Mesendoderm (in vitro differentiated cells): ENCODE measurements at regions not wholly inside any gene's neighbourhood (a gene's known extent, or its start where the extent isn't known, plus 50 kb on each side); places are given as distances from the start of the nearest gene placed in this dataset.
"Not testable (repeated sequence)": the region's sequence is repeated elsewhere in the genome, so short reads cannot be mapped to it uniquely, and the experiment has no call there.

Source experiments
- DNase-seq: peaks from one replicate; pipeline ENCODE4 v3.0.0; 2013
- H2AK5ac ChIP-seq: 2 replicates; pipeline ENCODE4 v1.6.1; 2013; ENCODE audit warnings: low read length, inconsistent platforms
- H2BK120ac ChIP-seq: 2 replicates; pipeline ENCODE4 v1.6.1; 2013; ENCODE audit warnings: low read depth, mild to moderate bottlenecking, low read length, moderate library complexity, mixed read lengths
- H2BK15ac ChIP-seq: replicated peaks from 2 replicates; pipeline ENCODE4 v1.6.1; 2013; ENCODE audit warnings: low read depth, mild to moderate bottlenecking, moderate library complexity
- H2BK5ac ChIP-seq: 2 replicates; pipeline ENCODE4 v1.6.1; 2013; ENCODE audit warnings: low read length, inconsistent platforms
- H3K18ac ChIP-seq: 2 replicates; pipeline ENCODE4 v1.6.1; 2013; ENCODE audit warnings: mild to moderate bottlenecking, low read length, mixed read lengths
- H3K23ac ChIP-seq: one replicate; pipeline ENCODE4 v1.6.1; 2013; ENCODE audit warnings: low read length
- H3K27ac ChIP-seq: 2 replicates; pipeline ENCODE4 v1.5.1; 2013; ENCODE audit warnings: low read depth, mild to moderate bottlenecking, inconsistent platforms, low read length, moderate library complexity
- H3K27me3 ChIP-seq: 2 replicates; pipeline ENCODE4 v1.6.1; 2013; ENCODE audit warnings: low read length, control low read depth, mild to moderate bottlenecking, inconsistent platforms; ENCODE audit not compliant: insufficient read depth, poor library complexity
- H3K36me3 ChIP-seq: 2 replicates; pipeline ENCODE4 v1.6.1; 2013; ENCODE audit warnings: low read length, inconsistent platforms; ENCODE audit not compliant: control insufficient read depth, insufficient read depth
- H3K4ac ChIP-seq: one replicate; pipeline ENCODE4 v1.6.1; 2013; ENCODE audit warnings: low read depth, mild to moderate bottlenecking, low read length, moderate library complexity
- H3K4me1 ChIP-seq: 2 replicates; pipeline ENCODE4 v1.6.1; 2013; ENCODE audit warnings: low read depth, low read length, inconsistent platforms; ENCODE audit not compliant: control insufficient read depth
- H3K4me2 ChIP-seq: 2 replicates; pipeline ENCODE4 v1.6.1; 2013; ENCODE audit warnings: low read length
- H3K4me3 ChIP-seq: 2 replicates; pipeline ENCODE4 v1.5.1; 2013; ENCODE audit warnings: mild to moderate bottlenecking, low read length
- H3K56ac ChIP-seq: one replicate; pipeline ENCODE4 v1.6.1; 2013; ENCODE audit warnings: low read length
- H3K79me1 ChIP-seq: 2 replicates; pipeline ENCODE4 v1.6.1; 2013; ENCODE audit warnings: low read length, inconsistent platforms
- H3K79me2 ChIP-seq: 2 replicates; pipeline ENCODE4 v1.6.1; 2013; ENCODE audit warnings: mild to moderate bottlenecking, low read length; ENCODE audit not compliant: control insufficient read depth, insufficient read depth
- H3K9ac ChIP-seq: 2 replicates; pipeline ENCODE4 v1.6.1; 2013; ENCODE audit warnings: low read length, inconsistent platforms
- H4K5ac ChIP-seq: one replicate; pipeline ENCODE4 v1.6.1; 2013; ENCODE audit warnings: low read length
- H4K8ac ChIP-seq: one replicate; pipeline ENCODE4 v1.6.1; 2013; ENCODE audit warnings: low read depth, mild to moderate bottlenecking, control low read depth, low read length, moderate library complexity
- WGBS: extraction: QIAGEN DNeasy Blood & Tissue Kit; methylation state at CpG from one replicate; pipeline ENCODE4 v1.1.7; 2013; ENCODE audit warnings: low lambda C conversion rate, missing lambda C conversion rate; ENCODE audit not compliant: insufficient coverage; ENCODE audit errors: extremely low coverage; 5-methylcytosine and 5-hydroxymethylcytosine counted together

DNA sequence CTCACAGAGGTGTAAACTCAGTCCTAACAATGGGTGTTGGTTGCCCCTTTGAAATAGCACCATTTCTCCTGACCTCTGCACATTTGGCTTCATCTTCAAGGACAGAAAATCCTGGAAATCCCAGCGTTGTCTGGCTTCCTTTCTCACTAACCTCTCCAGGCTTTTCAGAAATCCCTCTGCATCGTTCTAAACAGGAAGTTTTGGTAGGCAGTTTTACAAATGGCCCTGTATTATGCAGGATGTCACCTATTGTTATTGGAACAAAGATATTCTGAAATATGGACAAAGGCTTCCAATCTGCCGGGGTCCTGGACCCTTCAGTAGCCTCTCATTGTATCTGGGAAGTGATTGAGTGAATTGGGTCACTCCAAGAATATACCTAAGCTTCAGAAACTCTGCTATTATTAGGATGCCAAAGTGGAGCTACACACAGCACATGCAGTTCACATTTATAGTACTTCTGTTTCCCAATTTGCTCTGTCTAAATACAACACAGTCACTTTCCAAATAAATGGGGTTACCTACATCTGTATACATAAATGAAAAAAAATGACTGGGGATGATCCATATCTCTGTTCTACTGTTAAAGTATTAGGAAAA is 134.8 kb upstream of the KLF6 start:
- H2BK120ac ChIP-seq: no peak overlapping the region
- no peak overlapping the region for H2BK5ac ChIP-seq
- no peak overlapping the region for H3K27ac ChIP-seq
- H4K5ac ChIP-seq: no peak overlapping the region
- no peaks in the 10 kb centered on the region for H3K79me2 ChIP-seq
- DNase-seq: no peak
- H2AK5ac ChIP-seq: no peak overlapping the region
- H3K23ac ChIP-seq: no peak overlapping the region
- no peak overlapping the region for H3K56ac ChIP-seq
- no peaks in the 10 kb centered on the region for H3K36me3 ChIP-seq
- WGBS: no CpG with 5 or more reads among the region's 3 CpGs
- H3K4me3 ChIP-seq: no peak overlapping the region
- no peaks in the 10 kb centered on the region for H3K4me1 ChIP-seq
- H3K79me1 ChIP-seq: no peaks in the 10 kb centered on the region
- H3K27me3 ChIP-seq: no peaks in the 10 kb centered on the region
- no peak overlapping the region for H4K8ac ChIP-seq
- H3K18ac ChIP-seq: no peak overlapping the region
- no peak overlapping the region for H3K9ac ChIP-seq
- no peak overlapping the region for H3K4me2 ChIP-seq
- peak overlapping the region; percentile 36 for H3K4ac ChIP-seq
- H2BK15ac ChIP-seq: no peak overlapping the region

GRCh38 chr10:3917392-3917791 is 132.4 kb upstream of the KLF6 start:
- not testable (repeated sequence) for H2BK15ac ChIP-seq, H3K27ac ChIP-seq, H2BK5ac ChIP-seq, H3K79me2 ChIP-seq, H2AK5ac ChIP-seq, H3K79me1 ChIP-seq, H3K4me3 ChIP-seq, H3K18ac ChIP-seq, H3K56ac ChIP-seq, H3K36me3 ChIP-seq, H4K8ac ChIP-seq, DNase-seq, H3K4me2 ChIP-seq, H3K9ac ChIP-seq, H4K5ac ChIP-seq, H3K4me1 ChIP-seq, H3K27me3 ChIP-seq, H3K23ac ChIP-seq, H3K4ac ChIP-seq, H2BK120ac ChIP-seq
- WGBS: no CpG with 5 or more reads among the region's 6 CpGs

DNA sequence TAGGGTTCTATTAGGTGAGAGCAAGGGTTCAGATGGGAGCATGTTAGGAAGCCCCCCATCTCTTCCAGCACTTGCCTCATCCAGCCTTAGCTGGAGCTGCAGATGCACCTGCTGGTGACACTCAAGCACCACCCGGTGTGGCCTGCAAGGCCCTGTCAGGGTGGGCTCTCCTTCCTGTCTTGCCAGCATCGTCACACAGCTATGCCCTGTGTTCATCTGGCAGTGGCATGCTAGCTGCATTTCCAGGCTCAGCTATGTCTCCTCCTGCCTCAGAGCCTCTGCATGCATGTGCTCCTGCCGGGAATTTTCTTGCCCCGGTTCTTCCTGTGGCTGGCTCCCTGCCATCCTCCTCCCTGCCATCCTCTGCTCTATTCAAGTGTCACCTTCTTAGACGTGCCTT is 129.7 kb upstream of the KLF6 start:
- no peak overlapping the region for H3K4ac ChIP-seq
- H3K18ac ChIP-seq: no peak overlapping the region
- no CpG with 5 or more reads among the region's 5 CpGs for WGBS

GRCh38 chr10:3911713-3912442 is 126.9 kb upstream of the KLF6 start:
- Histone ChIP-seq H3K56ac (no peak overlapping the region), H3K79me1 (no peaks in the 10 kb centered on the region), H3K27ac (no peak overlapping the region), H3K27me3 (no peaks in the 10 kb centered on the region), H3K18ac (no peak overlapping the region), H4K5ac (no peak overlapping the region), H2AK5ac (no peak overlapping the region), H3K36me3 (no peaks in the 10 kb centered on the region), H3K4ac (no peak overlapping the region), H3K4me1 (no peaks in the 10 kb centered on the region), H4K8ac (no peak overlapping the region), H3K9ac (no peak overlapping the region), H3K79me2 (no peaks in the 10 kb centered on the region), H3K23ac (no peak overlapping the region), H3K4me3 (no peak overlapping the region), H2BK15ac (no peak overlapping the region), H2BK120ac (no peak overlapping the region), H2BK5ac (no peak overlapping the region), H3K4me2 (no peak overlapping the region)
- WGBS: no CpG with 5 or more reads among the region's 13 CpGs
- DNase-seq: peak; percentile 70

More for the DNA sequence above, 129.7 kb upstream of the KLF6 start:
- no peaks in the 10 kb centered on the region for H3K79me2 ChIP-seq
- H4K5ac ChIP-seq: no peak overlapping the region
- no peak overlapping the region for H3K4me3 ChIP-seq
- H2AK5ac ChIP-seq: no peak overlapping the region
- no peak overlapping the region for H4K8ac ChIP-seq
- no peak overlapping the region for H3K23ac ChIP-seq
- no peak overlapping the region for H2BK15ac ChIP-seq
- H3K4me1 ChIP-seq: no peaks in the 10 kb centered on the region
- DNase-seq: no peak
- no peaks in the 10 kb centered on the region for H3K27me3 ChIP-seq
- no peak overlapping the region for H3K27ac ChIP-seq
- no peaks in the 10 kb centered on the region for H3K79me1 ChIP-seq
- H3K4me2 ChIP-seq: no peak overlapping the region
- no peaks in the 10 kb centered on the region for H3K36me3 ChIP-seq
- no peak overlapping the region for H3K9ac ChIP-seq
- H2BK5ac ChIP-seq: no peak overlapping the region
- no peak overlapping the region for H3K56ac ChIP-seq
- H2BK120ac ChIP-seq: no peak overlapping the region

- H3K79me1 ChIP-seq: no peaks in the 10 kb centered on the region
- no peak overlapping the region for H3K4ac ChIP-seq
- DNase-seq: no peak
- no peak overlapping the region for H2BK5ac ChIP-seq
- H3K27me3 ChIP-seq: no peaks in the 10 kb centered on the region
- H3K79me2 ChIP-seq: no peaks in the 10 kb centered on the region
- no peak overlapping the region for H4K8ac ChIP-seq
- no peak overlapping the region for H3K23ac ChIP-seq
- no peak overlapping the region for H2BK15ac ChIP-seq
- H3K36me3 ChIP-seq: no peaks in the 10 kb centered on the region
- no peak overlapping the region for H2BK120ac ChIP-seq
- H3K56ac ChIP-seq: no peak overlapping the region
- no peak overlapping the region for H3K27ac ChIP-seq
- H3K4me2 ChIP-seq: no peak overlapping the region
- H2AK5ac ChIP-seq: no peak overlapping the region
- H3K4me3 ChIP-seq: no peak overlapping the region
- H3K9ac ChIP-seq: no peak overlapping the region
- H3K18ac ChIP-seq: no peak overlapping the region
- H4K5ac ChIP-seq: no peak overlapping the region
- WGBS: no CpG with 5 or more reads among the region's 6 CpGs
- no peaks in the 10 kb centered on the region for H3K4me1 ChIP-seq
Measured at GRCh38 chr10:3911241-3911640, 126.2 kb upstream of the KLF6 start.

DNA sequence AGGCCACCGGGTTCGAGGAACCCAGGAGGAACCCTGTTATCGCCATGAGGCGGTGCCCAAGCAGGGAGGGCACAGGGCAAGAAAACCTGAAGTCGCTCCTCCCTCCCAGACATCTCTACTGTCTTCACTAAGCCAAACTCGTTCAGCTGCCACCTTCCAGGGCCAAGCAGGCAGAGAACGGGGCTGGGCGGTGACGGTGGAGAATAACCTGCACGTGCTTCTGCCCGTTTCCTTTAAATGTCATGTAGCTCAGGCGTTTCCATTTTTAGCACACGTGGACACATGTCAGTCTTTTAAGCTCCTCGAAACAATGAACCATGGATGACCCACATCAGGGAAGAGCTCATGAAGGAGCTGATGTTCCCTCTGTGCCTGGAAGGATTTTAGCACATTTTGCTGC is 124.3 kb upstream of the KLF6 start:
- Histone ChIP-seq H2AK5ac (no peak overlapping the region), H2BK5ac (no peak overlapping the region), H3K4ac (no peak overlapping the region), H4K5ac (no peak overlapping the region), H3K27ac (no peak overlapping the region), H3K79me2 (no peaks in the 10 kb centered on the region), H3K4me2 (no peak overlapping the region), H2BK15ac (no peak overlapping the region), H3K18ac (no peak overlapping the region), H3K4me1 (no peaks in the 10 kb centered on the region), H3K4me3 (no peak overlapping the region), H3K9ac (no peak overlapping the region), H4K8ac (no peak overlapping the region), H3K27me3 (no peaks in the 10 kb centered on the region), H3K23ac (no peak overlapping the region), H3K56ac (no peak overlapping the region), H3K79me1 (no peaks in the 10 kb centered on the region), H2BK120ac (no peak overlapping the region), H3K36me3 (no peaks in the 10 kb centered on the region)
- no CpG with 5 or more reads among the region's 14 CpGs for WGBS
- DNase-seq: no peak
